ENCODE measurements at regions not wholly inside any gene's neighbourhood (a gene's known extent, or its start where the extent isn't known, plus 50 kb on each side); places are given as distances from the start of the nearest gene placed in this dataset.

GRCh38 chr15:54779271-54779670 is 417.5 kb downstream of the RSL24D1 start:
- Histone ChIP-seq H3F3A (replicated peaks; ENCODE audit: insufficient read depth) (no peaks in the 10 kb centered on the region), H3K27ac (ENCODE audit: low read depth in 2 of 2, low read length in 1 of 2) (no peak overlapping the region), H3K4me2 (no peak overlapping the region), H3K9ac (no peak overlapping the region), H4K20me1 (ENCODE audit: insufficient read depth) (no peaks in the 10 kb centered on the region), H3K27me3 (ENCODE audit: insufficient read depth) (no peaks in the 10 kb centered on the region), H3K4me3 (ENCODE audit: low read depth in 2 of 2, low read length in 1 of 2) (no peak overlapping the region), H3K9me3 (no peaks in the 10 kb centered on the region), H3K9me2 (no peaks in the 10 kb centered on the region), H2AFZ (ENCODE audit: low read depth) (no peak overlapping the region), H3K79me2 (ENCODE audit: insufficient read depth) (no peaks in the 10 kb centered on the region), H3K36me3 (replicated peaks in 1 of 2; ENCODE audit: control insufficient read depth in 1 of 2, insufficient read depth in 2 of 2, low read length in 1 of 2) (no peaks in the 10 kb centered on the region), H3K4me1 (ENCODE audit: control insufficient read depth in 1 of 2, insufficient read depth in 2 of 2, low read depth in 1 of 2, low read length in 1 of 2) (no peaks in the 10 kb centered on the region)
- WGBS (ENCODE audit: low lambda C conversion rate): 0% methylated on average over 1 of the region's 1 CpG
- DNase-seq: no peak
- CTCF ChIA-PET: no interaction called here
- POLR2A ChIA-PET: no interaction called here
- TF ChIP-seq FOXJ3 (CRISPR knock-in tag; IDR thresholded peaks at IDR 0.05) (no peak), RAD21 (IDR thresholded peaks at IDR 0.05; ENCODE audit: low read length) (no peak), GABPA (IDR thresholded peaks at IDR 0.05; ENCODE audit: low read depth) (no peak), IRF3 (IDR thresholded peaks at IDR 0.05; ENCODE audit: low read depth, low read length) (no peak), RXRA (IDR thresholded peaks at IDR 0.05; ENCODE audit: borderline replicate concordance, low read depth) (no peak), CTCF (IDR thresholded peaks at IDR 0.05) (no peak), SMC3 (IDR thresholded peaks at IDR 0.05; ENCODE audit: low read depth, low read length) (no peak), RCOR1 (IDR thresholded peaks at IDR 0.05; ENCODE audit: low read length) (no peak), RFX5 (IDR thresholded peaks at IDR 0.05; ENCODE audit: low read length) (no peak), JUND (IDR thresholded peaks at IDR 0.05) (no peak), NRF1 (IDR thresholded peaks at IDR 0.05; ENCODE audit: low read depth, low read length) (no peak), MEF2A (IDR thresholded peaks at IDR 0.05; ENCODE audit: borderline replicate concordance, low read depth) (no peak)

- H3K4me1 ChIP-seq (ENCODE audit: control insufficient read depth in 1 of 2, insufficient read depth in 2 of 2, low read depth in 1 of 2, low read length in 1 of 2): no peaks in the 10 kb centered on the region
- DNase-seq: no peak
- WGBS (ENCODE audit: low lambda C conversion rate): 0% methylated on average over 2 of the region's 2 CpGs
- H3K4me3 ChIP-seq (ENCODE audit: low read depth in 2 of 2, low read length in 1 of 2): no peak overlapping the region
- H3K79me2 ChIP-seq (ENCODE audit: insufficient read depth): no peaks in the 10 kb centered on the region
- no peaks in the 10 kb centered on the region for H3K36me3 ChIP-seq (replicated peaks in 1 of 2; ENCODE audit: control insufficient read depth in 1 of 2, insufficient read depth in 2 of 2, low read length in 1 of 2)
- no peak overlapping the region for H3K9ac ChIP-seq
- no peak overlapping the region for H3K27ac ChIP-seq (ENCODE audit: low read depth in 2 of 2, low read length in 1 of 2)
- no peaks in the 10 kb centered on the region for H4K20me1 ChIP-seq (ENCODE audit: insufficient read depth)
- CTCF ChIA-PET: interaction anchor here (1.4 kb wide), 1 partner anchor 10 kb away, joined by 3 read pairs; no protein-coding TSS in a partner anchor
- POLR2A ChIA-PET: no interaction called here
- no peaks in the 10 kb centered on the region for H3F3A ChIP-seq (replicated peaks; ENCODE audit: insufficient read depth)
- H3K27me3 ChIP-seq (ENCODE audit: insufficient read depth): no peaks in the 10 kb centered on the region
- no peak overlapping the region for H2AFZ ChIP-seq (ENCODE audit: low read depth)
- no peaks in the 10 kb centered on the region for H3K9me3 ChIP-seq
- no peaks in the 10 kb centered on the region for H3K9me2 ChIP-seq
- H3K4me2 ChIP-seq: no peak overlapping the region
- TF ChIP-seq FOXJ3 (CRISPR knock-in tag; IDR thresholded peaks at IDR 0.05): no peak
- no peak for TF ChIP-seq MAX (IDR thresholded peaks at IDR 0.05; ENCODE audit: low read depth)
- TF ChIP-seq CHD2 (IDR thresholded peaks at IDR 0.05; ENCODE audit: low read length, partially characterized antibody): no peak
- no peak for TF ChIP-seq MXI1 (IDR thresholded peaks at IDR 0.05; ENCODE audit: low read depth, low read length)
- no peak for TF ChIP-seq USF2 (IDR thresholded peaks at IDR 0.05; ENCODE audit: borderline replicate concordance, low read depth, low read length)
- no peak for TF ChIP-seq SIN3A (IDR thresholded peaks at IDR 0.05; ENCODE audit: borderline replicate concordance, low read depth, low read length)
- no peak for TF ChIP-seq TCF12 (IDR thresholded peaks at IDR 0.05)
- TF ChIP-seq ELF1 (IDR thresholded peaks at IDR 0.05): no peak
- TF ChIP-seq RCOR1 (IDR thresholded peaks at IDR 0.05; ENCODE audit: low read length): no peak
- no peak for TF ChIP-seq REST (IDR thresholded peaks at IDR 0.05; ENCODE audit: low read depth, low read length)
Observed at GRCh38 chr15:54776410-54776809, 420.3 kb downstream of the RSL24D1 start.
